ENCODE measurements at regions not wholly inside any gene's neighbourhood (a gene's known extent, or its start where the extent isn't known, plus 50 kb on each side); places are given as distances from the start of the nearest gene placed in this dataset.

DNA sequence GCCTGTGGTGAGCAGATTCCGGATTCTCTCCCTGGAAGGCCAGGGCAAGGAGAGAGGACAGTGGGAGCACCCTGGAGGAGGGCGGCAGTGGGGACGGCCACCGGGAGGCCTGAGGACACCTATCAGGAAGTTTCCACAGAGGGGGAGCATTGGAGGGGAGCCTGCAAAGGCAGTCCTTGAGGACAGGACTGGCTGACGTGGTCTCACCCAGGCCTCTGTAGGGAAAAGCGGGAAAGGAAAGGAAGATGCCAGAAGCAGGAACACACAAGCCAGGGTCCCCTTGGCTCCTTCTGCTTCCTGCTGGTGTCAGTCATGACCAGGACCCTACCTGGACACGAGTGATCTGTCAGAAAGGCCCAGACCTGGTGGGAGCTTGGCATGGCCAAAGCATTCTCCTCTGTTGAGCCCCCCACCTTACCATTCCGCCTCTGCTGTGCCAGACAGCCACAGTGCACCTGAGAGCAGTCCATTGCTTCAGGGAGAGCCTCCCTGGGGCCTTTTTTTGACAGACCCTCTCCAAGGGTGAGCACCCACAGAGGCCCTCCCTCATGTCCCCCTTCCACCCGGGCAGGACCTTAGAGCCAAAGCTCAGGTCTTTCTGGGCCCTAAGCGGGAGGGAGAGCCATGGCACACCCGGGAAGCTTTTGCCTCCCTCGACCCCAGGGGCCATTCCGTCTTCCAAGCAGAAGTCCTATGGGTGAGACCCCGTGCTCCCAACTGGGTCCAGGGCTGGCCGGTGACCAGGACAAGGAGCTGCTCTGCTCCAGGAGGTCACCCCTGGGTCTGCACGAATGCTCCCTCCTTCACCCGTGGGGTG is 333.1 kb downstream of the DYSF start:
- POLR2A ChIA-PET = no interaction called here

DNA sequence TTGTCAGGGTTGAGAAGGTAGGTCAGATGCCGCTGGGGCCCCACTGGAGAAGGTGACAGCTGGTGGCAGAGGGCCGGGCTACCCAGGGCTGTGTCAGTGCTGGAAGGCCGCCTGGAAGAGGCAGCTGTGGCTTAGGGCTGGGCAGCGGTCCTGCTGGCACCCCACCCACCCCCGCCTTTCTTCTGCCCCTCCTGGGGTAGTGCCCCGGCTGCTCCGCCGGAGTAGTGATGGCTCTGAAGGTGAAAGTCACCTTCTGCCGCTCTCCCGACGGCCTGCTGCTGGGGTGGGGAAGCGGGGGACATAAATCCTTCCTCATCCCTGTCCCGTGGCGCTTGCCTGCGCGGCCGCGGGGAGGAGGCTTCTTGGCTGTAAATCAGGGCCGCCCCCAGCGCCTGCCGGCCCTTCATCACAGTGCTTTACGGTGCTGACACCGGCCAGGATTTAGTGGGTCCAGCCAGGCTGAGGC is 332.2 kb downstream of the DYSF start:
- H3K27me3 ChIP-seq (ENCODE audit: insufficient read depth) = no peaks in the 10 kb centered on the region
- POLR2A ChIA-PET = no interaction called here
- WGBS (ENCODE audit: low lambda C conversion rate) = 88% methylated on average over 16 of the region's 23 CpGs
- no peaks in the 10 kb centered on the region for H3K9me2 ChIP-seq
- no peaks in the 10 kb centered on the region for H3K9me3 ChIP-seq
- H3K27ac ChIP-seq (ENCODE audit: low read depth in 2 of 2, low read length in 1 of 2) = no peak overlapping the region
- peaks cover 0 to 2% of the 10 kb centered on the region in 2 experiments; a peak in 1 of 4 replicates for H3K4me1 ChIP-seq (ENCODE audit: control insufficient read depth in 1 of 2, insufficient read depth in 2 of 2, low read depth in 1 of 2, low read length in 1 of 2)
- no peak overlapping the region for H3K4me2 ChIP-seq
- no peaks in the 10 kb centered on the region for H3K79me2 ChIP-seq (ENCODE audit: insufficient read depth)
- no peaks in the 10 kb centered on the region for H4K20me1 ChIP-seq (ENCODE audit: insufficient read depth)
- no peak overlapping the region for H3K4me3 ChIP-seq (ENCODE audit: low read depth in 2 of 2, low read length in 1 of 2)
- no peak overlapping the region for H3K9ac ChIP-seq
- H3K36me3 ChIP-seq (replicated peaks in 1 of 2; ENCODE audit: control insufficient read depth in 1 of 2, insufficient read depth in 2 of 2, low read length in 1 of 2) = no peaks in the 10 kb centered on the region
- TF ChIP-seq FOXJ3 (CRISPR knock-in tag; IDR thresholded peaks at IDR 0.05) (no peak), GABPA (IDR thresholded peaks at IDR 0.05; ENCODE audit: low read depth) (no peak), RAD21 (IDR thresholded peaks at IDR 0.05; ENCODE audit: low read length) (no peak), JUND (IDR thresholded peaks at IDR 0.05) (no peak)
- TF ChIP-seq, protein P1, sequence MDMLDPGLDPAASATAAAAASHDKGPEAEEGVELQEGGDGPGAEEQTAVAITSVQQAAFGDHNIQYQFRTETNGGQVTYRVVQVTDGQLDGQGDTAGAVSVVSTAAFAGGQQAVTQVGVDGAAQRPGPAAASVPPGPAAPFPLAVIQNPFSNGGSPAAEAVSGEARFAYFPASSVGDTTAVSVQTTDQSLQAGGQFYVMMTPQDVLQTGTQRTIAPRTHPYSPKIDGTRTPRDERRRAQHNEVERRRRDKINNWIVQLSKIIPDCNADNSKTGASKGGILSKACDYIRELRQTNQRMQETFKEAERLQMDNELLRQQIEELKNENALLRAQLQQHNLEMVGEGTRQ (IDR thresholded peaks at IDR 0.05; ENCODE audit: borderline replicate concordance, low read depth, low read length) = no peak
- no peak overlapping the region for H2AFZ ChIP-seq (ENCODE audit: low read depth)
- CTCF ChIA-PET = interaction anchor here (5.1 kb wide), 1 partner anchor 13 kb away, joined by 22 read pairs; no protein-coding TSS in a partner anchor
- DNase-seq = peak; percentile 10
- no peaks in the 10 kb centered on the region for H3F3A ChIP-seq (replicated peaks; ENCODE audit: insufficient read depth)

More for the DNA sequence above, 333.1 kb downstream of the DYSF start:
- CTCF ChIA-PET = interaction anchor here (1.0 to 5.1 kb wide), 3 partner anchors 9 to 1106 kb away, joined by 3 to 22 read pairs (median 4); no protein-coding TSS in a partner anchor
- no peak for DNase-seq
- Histone ChIP-seq H3K4me2 (no peak overlapping the region), H3K4me3 (ENCODE audit: low read depth in 2 of 2, low read length in 1 of 2) (no peak overlapping the region), H2AFZ (ENCODE audit: low read depth) (no peak overlapping the region), H3K9ac (no peak overlapping the region), H3K79me2 (ENCODE audit: insufficient read depth) (no peaks in the 10 kb centered on the region), H3K4me1 (ENCODE audit: control insufficient read depth in 1 of 2, insufficient read depth in 2 of 2, low read depth in 1 of 2, low read length in 1 of 2) (peaks cover 0 to 6% of the 10 kb centered on the region in 2 experiments; a peak in 1 of 4 replicates), H3K36me3 (replicated peaks in 1 of 2; ENCODE audit: control insufficient read depth in 1 of 2, insufficient read depth in 2 of 2, low read length in 1 of 2) (no peaks in the 10 kb centered on the region), H3F3A (replicated peaks; ENCODE audit: insufficient read depth) (no peaks in the 10 kb centered on the region), H3K9me2 (no peaks in the 10 kb centered on the region), H3K27ac (ENCODE audit: low read depth in 2 of 2, low read length in 1 of 2) (no peak overlapping the region), H3K27me3 (ENCODE audit: insufficient read depth) (no peaks in the 10 kb centered on the region), H3K9me3 (no peaks in the 10 kb centered on the region), H4K20me1 (ENCODE audit: insufficient read depth) (no peaks in the 10 kb centered on the region)
- 83% methylated on average over 8 of the region's 17 CpGs for WGBS (ENCODE audit: low lambda C conversion rate)
- TF ChIP-seq FOSL2 (IDR thresholded peaks at IDR 0.05; ENCODE audit: borderline replicate concordance, low read depth) = no peak
- no peak for TF ChIP-seq EZH2phosphoT487 (IDR thresholded peaks at IDR 0.05; ENCODE audit: borderline replicate concordance, low read depth)
- TF ChIP-seq FOXM1 (IDR thresholded peaks at IDR 0.05; ENCODE audit: low read depth) = no peak
- TF ChIP-seq SMC3 (IDR thresholded peaks at IDR 0.05; ENCODE audit: low read depth, low read length) = no peak
- no peak for TF ChIP-seq RFX5 (IDR thresholded peaks at IDR 0.05; ENCODE audit: low read length)
- no peak for TF ChIP-seq RCOR1 (IDR thresholded peaks at IDR 0.05; ENCODE audit: low read length)
- TF ChIP-seq, protein P2, sequence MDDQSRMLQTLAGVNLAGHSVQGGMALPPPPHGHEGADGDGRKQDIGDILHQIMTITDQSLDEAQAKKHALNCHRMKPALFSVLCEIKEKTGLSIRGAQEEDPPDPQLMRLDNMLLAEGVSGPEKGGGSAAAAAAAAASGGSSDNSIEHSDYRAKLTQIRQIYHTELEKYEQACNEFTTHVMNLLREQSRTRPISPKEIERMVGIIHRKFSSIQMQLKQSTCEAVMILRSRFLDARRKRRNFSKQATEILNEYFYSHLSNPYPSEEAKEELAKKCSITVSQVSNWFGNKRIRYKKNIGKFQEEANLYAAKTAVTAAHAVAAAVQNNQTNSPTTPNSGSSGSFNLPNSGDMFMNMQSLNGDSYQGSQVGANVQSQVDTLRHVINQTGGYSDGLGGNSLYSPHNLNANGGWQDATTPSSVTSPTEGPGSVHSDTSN (IDR thresholded peaks at IDR 0.05) = no peak
- TF ChIP-seq, protein P3, sequence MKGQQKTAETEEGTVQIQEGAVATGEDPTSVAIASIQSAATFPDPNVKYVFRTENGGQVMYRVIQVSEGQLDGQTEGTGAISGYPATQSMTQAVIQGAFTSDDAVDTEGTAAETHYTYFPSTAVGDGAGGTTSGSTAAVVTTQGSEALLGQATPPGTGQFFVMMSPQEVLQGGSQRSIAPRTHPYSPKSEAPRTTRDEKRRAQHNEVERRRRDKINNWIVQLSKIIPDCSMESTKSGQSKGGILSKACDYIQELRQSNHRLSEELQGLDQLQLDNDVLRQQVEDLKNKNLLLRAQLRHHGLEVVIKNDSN (IDR thresholded peaks at IDR 0.05; ENCODE audit: borderline replicate concordance, low read depth) = no peak
- TF ChIP-seq TEAD4 (IDR thresholded peaks at IDR 0.05; ENCODE audit: borderline replicate concordance, insufficient read depth) = no peak
- no peak for TF ChIP-seq GATA2 (CRISPR knock-in tag; IDR thresholded peaks at IDR 0.05)
- no peak for TF ChIP-seq FOXJ3 (CRISPR knock-in tag; IDR thresholded peaks at IDR 0.05)
- TF ChIP-seq MEF2A (IDR thresholded peaks at IDR 0.05; ENCODE audit: borderline replicate concordance, low read depth) = no peak
- no peak for TF ChIP-seq NRF1 (IDR thresholded peaks at IDR 0.05; ENCODE audit: low read depth, low read length)
- TF ChIP-seq CHD2 (IDR thresholded peaks at IDR 0.05; ENCODE audit: low read length, partially characterized antibody) = no peak
- no peak for TF ChIP-seq JUND (IDR thresholded peaks at IDR 0.05)

Measured in SK-N-SH (cell line).